GM11168 (cell line): ENCODE measurements at regions not wholly inside any gene's neighbourhood (a gene's known extent, or its start where the extent isn't known, plus 50 kb on each side); places are given as distances from the start of the nearest gene placed in this dataset.
"Not testable (repeated sequence)": the region's sequence is repeated elsewhere in the genome, so short reads cannot be mapped to it uniquely, and the experiment has no call there.

Experiments used
- in situ Hi-C: fragments of 300-500 bp; cut with MboI; formaldehyde crosslinking; loops from one replicate; pipeline ENCODE4 v1.12.0; 2022; ENCODE audit warnings: low sequenced_read_pairs; ENCODE audit not compliant: unreplicated experiment

GRCh38 chr20:53873230-53873604, 197.2 kb downstream of the BCAS1 start:
- in situ Hi-C loops = no loop called here

- in situ Hi-C loops = no loop called here
Observed at GRCh38 chr20:53872561-53873229, 197.7 kb downstream of the BCAS1 start.

GRCh38 chr20:53872081-53872541, 198.3 kb downstream of the BCAS1 start:
- in situ Hi-C loops = no loop called here

GRCh38 chr20:53871541-53871940, 198.9 kb downstream of the BCAS1 start:
- in situ Hi-C loops = no loop called here

DNA sequence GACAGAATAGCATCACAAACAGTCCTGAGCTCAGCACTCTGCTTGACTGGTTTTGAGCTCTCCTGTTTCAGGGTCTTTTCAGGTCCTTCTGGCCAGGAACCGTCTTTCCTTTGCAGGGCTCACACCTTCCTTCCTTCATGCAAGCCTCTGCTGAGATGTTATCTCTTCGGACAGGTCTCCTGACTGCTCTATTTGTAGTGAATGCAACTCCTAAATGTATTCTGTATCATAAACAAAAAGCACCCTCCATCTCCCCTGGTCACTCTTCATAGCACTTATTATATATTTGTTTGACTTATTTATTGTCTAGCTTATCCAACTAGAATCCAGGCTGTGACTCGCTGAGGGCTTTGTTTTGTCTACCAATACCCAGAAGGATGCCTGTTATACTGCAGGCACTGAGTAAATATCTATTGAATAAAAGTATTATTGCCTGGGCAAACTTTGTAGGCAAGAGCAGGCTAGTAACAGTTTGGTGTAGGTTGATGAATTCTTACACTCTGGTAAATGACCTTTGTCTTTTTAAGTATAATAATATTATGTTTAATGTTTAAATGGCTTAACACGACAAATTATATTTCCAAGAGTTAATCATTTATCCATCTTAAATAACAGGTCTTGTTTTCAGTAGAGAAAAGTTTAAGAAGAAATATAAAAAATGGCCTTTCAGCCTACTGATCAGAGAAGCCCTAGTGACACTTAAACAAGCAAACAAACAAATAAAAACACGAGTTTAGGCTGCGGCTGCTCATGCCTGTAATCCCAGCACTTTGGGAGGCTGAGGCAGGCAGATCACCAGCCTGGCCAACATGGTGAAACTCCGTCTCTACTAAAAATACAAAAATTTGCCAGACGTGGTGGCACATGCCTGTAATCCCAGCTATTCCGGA, 199.7 kb downstream of the BCAS1 start:
- in situ Hi-C loops = no loop called here

GRCh38 chr20:53869466-53870258, 200.7 kb downstream of the BCAS1 start:
- in situ Hi-C loops = no loop called here

DNA sequence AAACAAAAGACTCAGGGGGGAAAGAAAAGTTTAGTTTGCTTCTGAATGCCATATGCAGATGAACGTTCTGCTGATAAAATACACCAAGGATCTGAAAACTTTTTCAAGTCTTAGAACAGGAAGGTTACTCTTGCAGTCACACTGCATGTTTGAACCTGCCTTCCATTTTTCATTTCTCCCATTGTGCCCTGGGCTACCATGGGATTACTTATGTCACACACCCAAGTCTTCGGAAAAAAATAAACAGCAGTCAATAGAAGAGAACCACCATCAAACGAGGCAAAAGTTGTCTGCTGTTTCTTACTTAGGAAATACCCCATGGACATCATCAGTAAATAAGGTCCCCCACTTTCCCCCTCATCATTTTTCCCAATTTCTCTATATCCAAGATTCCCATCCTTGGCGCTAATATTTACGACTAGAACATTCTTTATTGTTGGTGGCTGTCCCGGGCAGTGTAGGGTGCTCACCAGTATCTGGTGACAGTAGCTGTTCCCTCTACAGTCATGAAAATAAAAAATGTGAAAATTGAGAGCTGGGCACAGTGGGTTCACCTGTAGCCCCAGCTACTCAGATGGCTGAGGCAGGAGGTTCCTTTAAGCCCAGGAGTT, 202.5 kb downstream of the BCAS1 start:
- in situ Hi-C loops = no loop called here

DNA sequence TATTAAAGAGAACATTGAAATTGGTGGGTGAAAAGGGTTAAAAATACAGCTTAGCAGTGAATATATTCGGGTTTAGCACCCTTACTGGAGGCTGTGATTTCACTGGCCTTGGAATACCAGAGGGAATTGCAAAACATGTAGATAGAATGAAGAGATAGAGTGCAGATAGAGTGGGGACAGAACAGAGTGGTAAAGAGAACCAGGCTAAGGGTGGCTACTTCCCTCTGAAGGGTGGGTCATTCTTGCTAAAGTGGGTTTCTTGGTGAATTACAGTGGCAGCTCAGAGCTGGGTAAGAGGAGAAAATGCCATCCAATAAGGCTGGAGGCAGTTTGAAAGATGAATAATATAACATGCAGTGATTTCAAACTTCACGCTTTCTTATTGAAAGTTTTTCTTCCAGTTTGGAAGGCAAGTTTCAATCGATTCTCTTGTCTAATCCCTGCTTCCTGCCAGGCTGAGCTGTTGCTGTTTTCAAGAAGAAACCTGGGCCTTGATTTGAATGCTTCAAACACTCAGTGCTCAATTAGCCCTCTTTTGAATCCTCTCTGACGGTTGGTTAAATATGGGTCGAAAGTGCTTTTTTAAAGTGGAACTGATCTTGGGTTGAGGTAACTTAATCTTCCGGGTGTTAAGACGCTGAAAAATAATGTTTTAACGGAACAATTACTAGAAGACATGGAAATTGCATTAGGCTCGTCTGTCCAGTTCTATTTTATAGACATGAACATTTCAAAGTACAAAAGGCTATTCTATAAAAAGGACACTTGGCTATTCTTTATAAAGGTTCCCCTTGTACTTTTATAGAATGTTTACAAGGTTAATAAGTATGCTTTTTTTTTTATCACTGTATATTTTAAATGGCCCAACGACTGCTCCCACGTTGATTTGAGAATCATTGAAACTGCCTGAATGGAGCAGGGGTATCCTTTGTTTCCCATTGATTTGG, 203.3 kb downstream of the BCAS1 start:
- in situ Hi-C loops = no loop called here

GRCh38 chr20:53865901-53866793, 204.2 kb downstream of the BCAS1 start:
- in situ Hi-C loops = no loop called here

DNA sequence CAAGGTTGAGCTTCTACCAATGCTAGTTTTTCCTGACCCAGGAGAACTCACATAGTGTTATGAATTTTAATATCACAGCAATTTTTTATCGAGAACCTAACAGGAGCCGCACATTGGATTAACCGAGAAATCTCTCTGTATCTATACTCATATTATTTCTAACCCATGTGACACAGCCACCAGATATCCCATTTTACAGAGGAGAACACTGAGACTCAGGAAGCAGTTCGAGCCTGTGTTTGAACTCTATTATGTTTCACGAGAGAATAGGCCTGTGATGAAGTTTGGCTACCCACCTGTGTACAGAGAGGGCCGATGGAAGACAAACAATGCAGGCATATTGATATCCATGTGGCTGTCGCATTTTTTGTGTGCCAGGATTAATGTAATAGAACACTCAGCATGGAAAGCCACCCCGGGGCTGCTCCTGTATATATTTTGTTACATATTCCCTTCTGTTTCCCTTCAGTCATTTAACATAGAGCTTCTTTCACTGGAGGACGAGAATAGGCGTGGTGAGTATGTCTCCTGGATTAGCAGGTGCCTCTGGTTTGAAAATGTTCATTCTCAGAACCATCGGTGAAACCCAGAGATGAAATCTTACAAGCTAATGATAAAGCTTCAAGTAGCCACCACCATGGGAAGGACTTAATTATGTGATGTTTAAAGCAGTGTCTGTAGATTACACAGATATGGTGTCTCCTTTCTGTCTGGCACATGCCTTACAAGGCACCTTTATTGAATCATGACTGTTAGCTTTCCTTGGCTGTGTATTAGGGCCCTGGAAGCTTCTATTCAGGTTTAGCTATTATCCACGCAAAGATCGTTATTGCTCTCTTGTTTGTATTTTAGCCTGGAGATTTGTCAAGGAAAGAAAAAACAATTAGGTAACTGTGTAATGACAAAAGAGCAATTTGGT, 205.4 kb downstream of the BCAS1 start:
- in situ Hi-C loops = not testable (repeated sequence)

GRCh38 chr20:53863923-53864641, 206.3 kb downstream of the BCAS1 start:
- in situ Hi-C loops = not testable (repeated sequence)

GRCh38 chr20:53863535-53863922, 206.9 kb downstream of the BCAS1 start:
- in situ Hi-C loops = not testable (repeated sequence)

DNA sequence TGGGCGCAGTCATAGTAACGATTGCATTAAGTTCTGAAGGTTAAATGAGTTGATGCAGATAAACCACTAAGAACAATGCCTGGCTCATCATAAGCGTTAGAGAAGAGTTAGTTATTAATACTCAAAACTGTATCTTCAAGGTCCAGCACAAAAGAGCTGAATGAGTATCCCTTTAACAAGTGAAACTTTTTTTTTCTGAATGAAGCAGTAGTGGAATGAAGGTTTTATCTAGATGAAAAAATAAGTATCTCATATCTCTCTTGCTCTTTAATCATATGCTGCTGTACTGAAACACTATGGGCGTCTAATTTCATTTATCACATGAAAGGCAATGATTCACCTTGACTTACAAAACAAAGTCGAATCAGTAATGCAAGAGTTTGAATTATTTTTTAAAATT, 207.4 kb downstream of the BCAS1 start:
- in situ Hi-C loops = not testable (repeated sequence)

DNA sequence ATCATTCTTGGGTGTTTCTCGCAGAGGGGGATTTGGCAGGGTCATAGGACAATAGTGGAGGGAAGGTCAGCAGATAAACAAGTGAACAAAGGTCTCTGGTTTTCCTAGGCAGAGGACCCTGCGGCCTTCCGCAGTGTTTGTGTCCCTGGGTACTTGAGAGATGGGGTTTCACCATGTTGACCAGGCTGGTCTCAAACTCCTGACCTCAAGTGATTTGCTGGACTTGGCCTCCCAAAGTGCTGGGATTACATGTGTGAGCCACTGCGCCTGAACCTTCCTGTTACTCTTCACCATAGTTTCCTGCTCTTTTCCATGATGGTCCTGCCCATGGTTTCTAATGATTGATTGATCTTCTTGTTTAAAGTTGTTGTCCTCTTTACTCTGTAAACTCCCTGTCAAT, 207.9 kb downstream of the BCAS1 start:
- in situ Hi-C loops = not testable (repeated sequence)

DNA sequence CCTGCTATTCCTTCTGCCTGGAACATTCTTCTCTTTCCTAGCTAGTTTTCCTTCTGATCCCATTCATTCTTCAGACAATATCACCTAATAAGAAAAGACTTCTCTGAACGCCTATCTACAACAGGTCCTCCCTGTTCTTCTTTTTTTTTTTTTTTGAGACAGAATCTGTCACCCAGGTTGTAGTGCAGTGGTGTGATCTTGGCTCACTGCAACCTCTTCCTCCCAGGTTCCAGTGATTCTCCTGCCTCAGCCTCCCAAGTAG, 208.3 kb downstream of the BCAS1 start:
- in situ Hi-C loops = not testable (repeated sequence)

DNA sequence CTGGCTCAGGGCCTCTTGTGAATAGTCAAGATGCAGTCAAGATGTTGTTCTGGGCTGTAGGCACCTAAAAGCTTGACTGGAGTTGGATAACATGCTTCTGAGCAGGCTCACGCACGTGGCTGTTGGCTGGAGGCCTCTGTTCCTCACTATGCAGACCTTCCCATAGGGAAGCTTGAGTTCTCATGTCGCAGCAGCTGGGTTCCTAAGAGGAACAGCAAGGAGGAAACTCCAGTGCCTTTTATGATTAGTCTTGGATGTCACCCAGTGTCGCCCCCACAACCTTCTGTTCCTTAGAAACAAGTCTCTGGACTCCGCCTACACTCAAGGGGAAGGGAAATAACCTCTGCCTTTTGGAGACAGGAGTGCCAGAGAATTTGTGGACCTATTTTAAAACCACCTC, 210.7 kb downstream of the BCAS1 start:
- in situ Hi-C loops = no loop called here

GRCh38 chr20:53859009-53859408, 211.4 kb downstream of the BCAS1 start:
- in situ Hi-C loops = not testable (repeated sequence)
